ENCODE measurements at regions not wholly inside any gene's neighbourhood (a gene's known extent, or its start where the extent isn't known, plus 50 kb on each side); places are given as distances from the start of the nearest gene placed in this dataset.

DNA sequence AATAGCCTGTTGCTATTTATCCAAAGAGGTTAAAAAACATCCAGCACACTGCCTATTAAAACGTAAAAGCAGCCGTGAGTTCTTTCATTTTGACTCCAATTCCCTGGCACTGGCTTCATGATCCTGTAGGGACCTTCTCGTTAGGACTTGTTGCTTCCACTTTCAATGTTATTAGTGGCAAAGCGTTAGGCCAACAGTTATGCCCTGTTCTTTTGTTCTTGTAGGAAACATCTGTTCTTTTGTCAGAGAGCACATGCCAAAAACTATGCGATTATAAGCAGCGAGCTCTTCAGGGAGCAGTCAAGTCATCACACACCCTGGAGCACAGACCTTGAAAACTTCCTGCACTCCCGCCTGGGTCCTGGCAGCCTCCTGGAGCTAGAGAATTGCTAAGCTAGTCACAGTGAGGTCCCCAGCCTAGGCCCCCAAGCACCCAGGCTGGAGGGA, 609.5 kb upstream of the ARID1B start:
- H3K4me3 ChIP-seq (ENCODE audit: low read length), result no peak overlapping the region
- no peak for DNase-seq (ENCODE audit: low read depth)
- TF ChIP-seq, protein P1, sequence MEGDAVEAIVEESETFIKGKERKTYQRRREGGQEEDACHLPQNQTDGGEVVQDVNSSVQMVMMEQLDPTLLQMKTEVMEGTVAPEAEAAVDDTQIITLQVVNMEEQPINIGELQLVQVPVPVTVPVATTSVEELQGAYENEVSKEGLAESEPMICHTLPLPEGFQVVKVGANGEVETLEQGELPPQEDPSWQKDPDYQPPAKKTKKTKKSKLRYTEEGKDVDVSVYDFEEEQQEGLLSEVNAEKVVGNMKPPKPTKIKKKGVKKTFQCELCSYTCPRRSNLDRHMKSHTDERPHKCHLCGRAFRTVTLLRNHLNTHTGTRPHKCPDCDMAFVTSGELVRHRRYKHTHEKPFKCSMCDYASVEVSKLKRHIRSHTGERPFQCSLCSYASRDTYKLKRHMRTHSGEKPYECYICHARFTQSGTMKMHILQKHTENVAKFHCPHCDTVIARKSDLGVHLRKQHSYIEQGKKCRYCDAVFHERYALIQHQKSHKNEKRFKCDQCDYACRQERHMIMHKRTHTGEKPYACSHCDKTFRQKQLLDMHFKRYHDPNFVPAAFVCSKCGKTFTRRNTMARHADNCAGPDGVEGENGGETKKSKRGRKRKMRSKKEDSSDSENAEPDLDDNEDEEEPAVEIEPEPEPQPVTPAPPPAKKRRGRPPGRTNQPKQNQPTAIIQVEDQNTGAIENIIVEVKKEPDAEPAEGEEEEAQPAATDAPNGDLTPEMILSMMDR (IDR thresholded peaks at IDR 0.05; ENCODE audit: insufficient read depth, low read depth, low read length, missing control alignments), result no peak

- no peak overlapping the region for H3K4me3 ChIP-seq (ENCODE audit: low read length)
- TF ChIP-seq, protein P1 (IDR thresholded peaks at IDR 0.05; ENCODE audit: insufficient read depth, low read depth, low read length, missing control alignments), result no peak
- no peak for DNase-seq (ENCODE audit: low read depth)
Measured at GRCh38 chr6:156167016-156167624, 610.1 kb upstream of the ARID1B start.

DNA sequence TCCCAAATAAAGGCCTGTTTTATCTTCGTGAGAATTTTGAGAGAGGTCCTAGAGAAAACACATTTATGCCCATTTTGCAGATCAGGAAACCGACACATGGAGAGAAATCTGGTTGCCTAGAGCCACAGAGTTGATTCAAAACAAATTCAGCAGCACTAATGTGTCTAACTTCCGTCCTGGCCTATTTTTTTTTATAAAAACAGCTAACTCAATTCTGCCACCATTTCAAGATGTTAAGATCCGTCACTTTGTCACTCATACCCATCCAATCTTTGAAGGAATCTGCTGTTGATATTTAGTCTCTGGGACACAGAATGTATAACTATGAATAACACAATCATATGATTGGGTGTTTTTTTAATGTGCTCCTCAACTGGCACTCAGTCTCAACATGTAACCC, 611.1 kb upstream of the ARID1B start:
- TF ChIP-seq, protein P1 (IDR thresholded peaks at IDR 0.05; ENCODE audit: insufficient read depth, low read depth, low read length, missing control alignments), result no peak
- no peak overlapping the region for H3K4me3 ChIP-seq (ENCODE audit: low read length)
- DNase-seq (ENCODE audit: low read depth), result no peak

GRCh38 chr6:156164701-156165452, 612.3 kb upstream of the ARID1B start:
- no peak for DNase-seq (ENCODE audit: low read depth)

GRCh38 chr6:156163311-156163710, 613.9 kb upstream of the ARID1B start:
- DNase-seq (ENCODE audit: low read depth), result no peak
- TF ChIP-seq, protein P1 (IDR thresholded peaks at IDR 0.05; ENCODE audit: insufficient read depth, low read depth, low read length, missing control alignments), result no peak
- no peak overlapping the region for H3K4me3 ChIP-seq (ENCODE audit: low read length)

More at GRCh38 chr6:156164701-156165452, 612.3 kb upstream of the ARID1B start:
- H3K4me3 ChIP-seq (ENCODE audit: low read length), result no peak overlapping the region
- TF ChIP-seq, protein P1 (IDR thresholded peaks at IDR 0.05; ENCODE audit: insufficient read depth, low read depth, low read length, missing control alignments), result no peak

GRCh38 chr6:156161471-156161870, 615.7 kb upstream of the ARID1B start:
- TF ChIP-seq, protein P1 (IDR thresholded peaks at IDR 0.05; ENCODE audit: insufficient read depth, low read depth, low read length, missing control alignments), result no peak
- no peak overlapping the region for H3K4me3 ChIP-seq (ENCODE audit: low read length)

More at GRCh38 chr6:156161471-156161870, 615.7 kb upstream of the ARID1B start:
- DNase-seq (ENCODE audit: low read depth), result no peak
